CMK (cell line): ENCODE measurements at regions not wholly inside any gene's neighbourhood (a gene's known extent, or its start where the extent isn't known, plus 50 kb on each side); places are given as distances from the start of the nearest gene placed in this dataset.
"Not testable (repeated sequence)": the region's sequence is repeated elsewhere in the genome, so short reads cannot be mapped to it uniquely, and the experiment has no call there.

ENCODE experiments used
- DNase-seq: peaks from one replicate; pipeline ENCODE4 v3.0.0-alpha.2; 2010; ENCODE audit warnings: low read depth

DNA sequence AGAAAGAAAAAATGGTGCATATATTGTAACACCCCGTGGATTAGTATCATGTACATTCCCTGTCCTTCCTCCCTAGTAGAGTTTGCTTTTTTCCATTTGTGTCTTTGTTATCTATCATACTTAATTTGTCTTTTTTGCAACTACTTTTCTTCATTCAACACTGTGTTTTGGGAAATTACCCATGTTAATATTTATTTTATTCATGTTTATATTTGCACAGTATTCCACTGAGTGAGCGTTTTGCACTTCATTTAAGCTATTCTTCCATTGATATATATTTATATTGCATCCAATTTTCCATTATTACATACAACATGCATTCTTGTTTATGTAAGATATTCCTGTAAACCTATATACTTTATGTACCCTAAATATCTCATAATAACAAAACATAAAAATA is 57.6 kb upstream of the FAM171A1 start:
- DNase-seq = no peak

DNA sequence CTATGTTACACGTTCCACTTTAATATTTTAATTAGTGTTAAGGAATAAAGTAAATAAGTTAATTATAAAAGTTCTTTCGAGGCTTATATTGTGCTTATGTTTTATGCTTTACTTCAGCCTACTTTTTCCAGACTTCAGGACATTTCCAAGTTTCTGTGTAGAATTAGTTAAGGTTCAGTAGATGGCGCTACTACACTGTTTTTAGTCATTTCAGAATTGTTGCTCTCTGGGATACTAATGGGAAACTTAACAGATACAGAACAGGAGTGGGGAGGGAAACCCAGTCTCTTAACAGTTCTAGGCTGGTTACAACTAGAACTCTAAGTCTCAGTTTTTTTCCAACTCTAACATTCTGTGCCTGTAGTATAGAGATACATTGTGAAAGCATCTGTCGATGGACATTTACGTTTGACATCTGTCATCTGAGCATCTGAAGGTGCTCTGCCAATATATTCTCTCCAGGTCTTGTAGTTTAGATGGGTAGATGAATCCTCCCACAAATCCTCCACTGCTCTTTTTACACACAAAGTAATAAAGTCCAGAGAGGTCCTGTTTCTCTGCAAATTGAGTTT is 56.8 kb upstream of the FAM171A1 start:
- no peak for DNase-seq

DNA sequence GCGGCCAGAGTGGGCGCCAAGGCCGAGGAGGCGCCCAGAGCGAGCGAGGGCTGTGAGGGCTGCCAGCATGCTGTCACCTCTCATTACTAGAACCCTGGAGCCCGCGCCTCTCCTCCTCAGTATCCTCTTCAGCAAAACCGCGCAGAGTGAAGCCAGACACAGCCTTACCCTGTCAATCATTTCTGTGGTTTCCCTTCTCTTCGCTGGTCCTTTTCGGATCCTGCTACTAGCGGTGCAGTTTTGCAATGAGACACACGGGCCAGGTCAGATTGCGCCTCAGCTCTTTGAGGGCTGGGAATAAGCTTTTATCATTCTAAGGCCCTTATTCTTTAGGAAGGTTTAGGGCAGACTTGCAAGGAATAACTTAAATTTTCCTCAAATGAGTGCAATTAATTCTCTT is 55.5 kb upstream of the FAM171A1 start:
- no peak for DNase-seq

DNA sequence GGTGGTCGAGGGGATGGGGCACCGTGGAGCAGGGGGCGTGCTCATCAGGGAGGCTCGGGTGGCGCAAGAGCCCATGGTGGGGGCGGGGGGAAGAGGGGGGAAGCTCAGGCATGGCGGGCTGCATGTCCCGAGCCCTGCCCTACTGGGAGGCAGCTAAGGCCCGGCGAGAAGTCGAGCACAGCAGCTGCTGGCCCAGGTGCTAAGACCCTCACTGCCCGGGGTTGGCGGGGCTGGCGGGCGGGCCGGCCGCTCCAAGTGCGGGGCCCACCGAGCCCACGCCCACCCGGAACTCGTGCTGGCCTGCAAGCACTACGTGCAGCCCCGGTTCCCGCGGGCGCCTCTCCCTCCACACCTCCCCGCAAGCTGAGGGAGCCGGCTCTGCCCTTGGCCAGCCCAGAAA is 55.0 kb upstream of the FAM171A1 start:
- DNase-seq = no peak

DNA sequence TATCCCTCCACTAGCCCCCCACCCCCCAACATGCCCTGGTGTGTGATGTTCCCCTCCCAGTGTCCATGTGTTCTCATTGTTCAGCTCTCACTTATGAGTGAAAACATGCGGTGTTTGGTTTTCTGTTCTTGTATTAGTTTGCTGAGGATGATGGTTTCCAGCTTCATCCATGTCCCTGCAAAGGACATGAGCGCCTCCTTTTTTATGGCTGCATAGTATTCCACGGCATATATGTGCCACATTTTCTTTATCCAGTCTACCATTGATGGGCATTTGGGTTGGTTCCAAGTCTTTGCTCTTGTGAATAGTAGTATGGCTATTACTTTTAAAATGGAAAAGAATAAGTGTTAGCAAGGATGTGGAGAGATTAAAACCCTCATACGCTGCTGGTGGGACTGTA is 50.8 kb upstream of the FAM171A1 start:
- not testable (repeated sequence) for DNase-seq
